Kidney (tissue), 13 donors: ENCODE measurements at regions not wholly inside any gene's neighbourhood (a gene's known extent, or its start where the extent isn't known, plus 50 kb on each side); places are given as distances from the start of the nearest gene placed in this dataset.

Experiments
- DNase-seq, 5 donors: peaks; one replicate each; pipeline ENCODE4 v3.0.0-alpha.2; 2013 to 2020
- FAIRE-seq: peaks from 2 replicates; lab custom pipeline; 2012; peaks lifted over from hg19 to GRCh38; lab: Jason Lieb, UNC
- H3K27ac ChIP-seq, 2 donors: one replicate each; pipeline ENCODE4 v1.7.0; 2013; ENCODE audit warnings: low read depth in 2 of 2, low read length in 2 of 2, inconsistent platforms in 1 of 2
- H3K27me3 ChIP-seq: one replicate; pipeline ENCODE4 v1.7.1; 2013; ENCODE audit warnings: low read length, inconsistent platforms; ENCODE audit not compliant: control insufficient read depth, insufficient read depth
- H3K36me3 ChIP-seq, 3 donors: one replicate each; pipeline versions ENCODE4 v1.7.0 to v1.7.1; 2013; ENCODE audit warnings: low read length in 3 of 3, control low read depth in 1 of 3, inconsistent platforms in 1 of 3; ENCODE audit not compliant: insufficient read depth in 3 of 3, control insufficient read depth in 2 of 3
- H3K4me1 ChIP-seq, 3 donors: one replicate each; pipeline versions ENCODE4 v1.7.0 to v1.7.1; 2013; ENCODE audit warnings: low read length in 3 of 3, inconsistent platforms in 1 of 3, low read depth in 1 of 3; ENCODE audit not compliant: control insufficient read depth in 2 of 3, insufficient read depth in 2 of 3
- H3K4me3 ChIP-seq, 3 donors: one replicate each; pipeline versions ENCODE4 v1.7.0 to v1.8.1; 2013; ENCODE audit warnings: low read length in 3 of 3, control low read depth in 1 of 3, inconsistent platforms in 1 of 3
- H3K9ac ChIP-seq, 3 donors: one replicate each; pipeline versions ENCODE4 v1.7.0 to v1.7.1; 2013; ENCODE audit warnings: low read length in 3 of 3, control low read depth in 1 of 3, inconsistent platforms in 1 of 3
- H3K9me3 ChIP-seq, 3 donors: one replicate each; pipeline versions ENCODE4 v1.7.0 to v1.7.1; 2013; ENCODE audit warnings: low read length in 3 of 3, control low read depth in 1 of 3, inconsistent platforms in 1 of 3; ENCODE audit not compliant: control insufficient read depth in 2 of 3, insufficient read depth in 1 of 3
- intact Hi-C: fragments of 100-400 bp; cut with DNase I; formaldehyde crosslinking; loops from one replicate; pipeline ENCODE4 v1.11.1; 2022
- TF ChIP-seq, protein P1 (sequence below): IDR thresholded peaks from 3 replicates; pipeline ENCODE4 v1.5.1; 2012; ENCODE audit warnings: mild to moderate bottlenecking, moderate library complexity, borderline replicate concordance; ENCODE audit not compliant: insufficient read depth; ENCODE audit errors: extremely low read depth
- donor health status: control.
- donor health status: control.
- donor health status: control.
- donor health status: control.
- donor health status: control.
- donor health status: DM: yes; HTN: yes; CAD: no.
- donor health status: Normal renal cell carcinoma (clear cell type).

DNA sequence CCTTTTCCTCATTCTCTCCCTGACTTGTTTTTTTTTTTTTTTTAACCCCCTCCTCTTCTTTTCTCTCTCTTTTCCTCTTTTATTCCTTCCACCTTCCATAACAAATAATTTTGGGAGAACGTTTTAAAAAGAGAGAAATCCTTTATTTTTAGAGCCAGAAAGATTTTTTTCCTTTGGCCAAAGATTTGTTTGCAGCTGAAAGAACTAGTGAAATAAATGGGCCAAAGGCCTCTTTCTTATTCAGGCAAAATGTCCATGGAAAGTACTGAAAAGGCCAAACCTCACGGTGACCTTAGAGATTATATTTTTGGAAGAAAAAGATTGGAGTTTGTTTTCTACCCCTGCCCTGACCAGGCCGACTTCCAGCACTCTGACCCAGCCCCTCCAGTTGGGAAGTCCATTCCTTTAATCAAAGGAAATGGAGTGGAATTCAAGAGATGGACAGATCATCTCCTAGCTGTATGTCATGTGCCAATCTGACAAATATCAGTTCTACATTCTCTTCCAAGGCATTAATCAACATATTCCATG is 214.3 kb upstream of the ADAMTS9 start:
- Histone ChIP-seq H3K27ac (no peak overlapping the region), H3K4me3 (no peak overlapping the region), H3K9ac (no peak overlapping the region), H3K27me3 (no peaks in the 10 kb centered on the region), H3K36me3 (no peaks in the 10 kb centered on the region), H3K4me1 (peaks cover 0 to 3% (median 0%) of the 10 kb centered on the region in 3 donors), H3K9me3 (no peaks in the 10 kb centered on the region)
- DNase-seq (no peak), FAIRE-seq (no peak)
- intact Hi-C loops = no loop called here
- TF ChIP-seq, protein P1, sequence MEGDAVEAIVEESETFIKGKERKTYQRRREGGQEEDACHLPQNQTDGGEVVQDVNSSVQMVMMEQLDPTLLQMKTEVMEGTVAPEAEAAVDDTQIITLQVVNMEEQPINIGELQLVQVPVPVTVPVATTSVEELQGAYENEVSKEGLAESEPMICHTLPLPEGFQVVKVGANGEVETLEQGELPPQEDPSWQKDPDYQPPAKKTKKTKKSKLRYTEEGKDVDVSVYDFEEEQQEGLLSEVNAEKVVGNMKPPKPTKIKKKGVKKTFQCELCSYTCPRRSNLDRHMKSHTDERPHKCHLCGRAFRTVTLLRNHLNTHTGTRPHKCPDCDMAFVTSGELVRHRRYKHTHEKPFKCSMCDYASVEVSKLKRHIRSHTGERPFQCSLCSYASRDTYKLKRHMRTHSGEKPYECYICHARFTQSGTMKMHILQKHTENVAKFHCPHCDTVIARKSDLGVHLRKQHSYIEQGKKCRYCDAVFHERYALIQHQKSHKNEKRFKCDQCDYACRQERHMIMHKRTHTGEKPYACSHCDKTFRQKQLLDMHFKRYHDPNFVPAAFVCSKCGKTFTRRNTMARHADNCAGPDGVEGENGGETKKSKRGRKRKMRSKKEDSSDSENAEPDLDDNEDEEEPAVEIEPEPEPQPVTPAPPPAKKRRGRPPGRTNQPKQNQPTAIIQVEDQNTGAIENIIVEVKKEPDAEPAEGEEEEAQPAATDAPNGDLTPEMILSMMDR = no peak

DNA sequence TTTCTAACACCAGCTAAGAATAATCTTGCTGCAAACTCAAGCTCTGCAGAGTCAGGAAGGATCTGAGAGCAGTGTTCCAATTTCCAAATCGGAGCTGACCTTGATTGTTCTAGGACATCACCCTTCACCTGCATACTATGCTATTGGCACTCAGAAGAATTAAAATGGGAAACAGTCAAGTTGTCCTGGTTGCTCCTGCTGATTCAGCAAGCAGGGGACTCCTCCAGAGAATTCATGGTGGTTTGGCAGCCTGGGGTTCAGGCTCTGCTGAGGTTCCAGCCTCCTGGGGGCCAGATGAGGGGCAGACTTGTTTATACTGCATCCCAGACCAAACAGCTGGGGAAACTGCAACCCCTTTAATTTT is 213.7 kb upstream of the ADAMTS9 start:
- no peak for DNase-seq
- FAIRE-seq = no peak
- Histone ChIP-seq H3K27me3 (no peaks in the 10 kb centered on the region), H3K9me3 (no peaks in the 10 kb centered on the region), H3K4me3 (no peak overlapping the region), H3K9ac (no peak overlapping the region), H3K27ac (no peak overlapping the region), H3K4me1 (peaks cover 0 to 3% (median 0%) of the 10 kb centered on the region in 3 donors), H3K36me3 (no peaks in the 10 kb centered on the region)
- intact Hi-C loops = no loop called here
- TF ChIP-seq, protein P1 = no peak

- no peaks in the 10 kb centered on the region for H3K27me3 ChIP-seq
- H3K36me3 ChIP-seq = no peaks in the 10 kb centered on the region
- H3K27ac ChIP-seq = no peak overlapping the region
- FAIRE-seq (no peak), DNase-seq (no peak)
- H3K4me1 ChIP-seq = peaks cover 0 to 3% (median 0%) of the 10 kb centered on the region in 3 donors
- TF ChIP-seq, protein P1 = no peak
- no peak overlapping the region for H3K4me3 ChIP-seq
- intact Hi-C loops = no loop called here
- H3K9me3 ChIP-seq = no peaks in the 10 kb centered on the region
- H3K9ac ChIP-seq = no peak overlapping the region
These were observed 213.1 kb upstream of the ADAMTS9 start for GRCh38 chr3:64900617-64901521.
